ENCODE measurements at regions not wholly inside any gene's neighbourhood (a gene's known extent, or its start where the extent isn't known, plus 50 kb on each side); places are given as distances from the start of the nearest gene placed in this dataset.

DNA sequence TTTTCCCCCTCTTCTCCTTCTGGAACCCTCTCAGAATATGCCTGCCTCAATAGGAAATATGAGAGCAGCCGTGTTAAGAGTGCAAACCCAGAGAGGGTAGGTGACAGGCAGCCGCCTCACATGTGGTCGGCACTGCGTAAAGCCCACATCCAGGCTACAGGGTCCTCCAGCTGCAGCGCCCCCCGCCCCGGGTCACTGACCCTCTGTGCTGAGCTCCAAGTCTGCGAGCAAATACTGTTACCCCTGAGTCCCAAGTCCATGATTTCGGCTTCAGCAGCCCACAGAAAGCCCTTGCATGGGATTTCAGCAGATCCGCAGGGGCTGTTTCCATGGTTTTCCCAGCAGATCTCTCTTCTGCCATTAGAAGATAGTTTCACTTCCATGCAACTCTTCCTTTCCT lies 186.9 kb upstream of the IRS2 start:
- no peak overlapping the region for H3K4me3 ChIP-seq (replicated peaks; ENCODE audit: low read depth, low read length)
- DNase-seq (ENCODE audit: extremely low read depth, low read depth): no peak
- TF ChIP-seq, protein P1, sequence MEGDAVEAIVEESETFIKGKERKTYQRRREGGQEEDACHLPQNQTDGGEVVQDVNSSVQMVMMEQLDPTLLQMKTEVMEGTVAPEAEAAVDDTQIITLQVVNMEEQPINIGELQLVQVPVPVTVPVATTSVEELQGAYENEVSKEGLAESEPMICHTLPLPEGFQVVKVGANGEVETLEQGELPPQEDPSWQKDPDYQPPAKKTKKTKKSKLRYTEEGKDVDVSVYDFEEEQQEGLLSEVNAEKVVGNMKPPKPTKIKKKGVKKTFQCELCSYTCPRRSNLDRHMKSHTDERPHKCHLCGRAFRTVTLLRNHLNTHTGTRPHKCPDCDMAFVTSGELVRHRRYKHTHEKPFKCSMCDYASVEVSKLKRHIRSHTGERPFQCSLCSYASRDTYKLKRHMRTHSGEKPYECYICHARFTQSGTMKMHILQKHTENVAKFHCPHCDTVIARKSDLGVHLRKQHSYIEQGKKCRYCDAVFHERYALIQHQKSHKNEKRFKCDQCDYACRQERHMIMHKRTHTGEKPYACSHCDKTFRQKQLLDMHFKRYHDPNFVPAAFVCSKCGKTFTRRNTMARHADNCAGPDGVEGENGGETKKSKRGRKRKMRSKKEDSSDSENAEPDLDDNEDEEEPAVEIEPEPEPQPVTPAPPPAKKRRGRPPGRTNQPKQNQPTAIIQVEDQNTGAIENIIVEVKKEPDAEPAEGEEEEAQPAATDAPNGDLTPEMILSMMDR (IDR thresholded peaks at IDR 0.05; ENCODE audit: low read depth, low read length, missing control alignments): no peak

DNA sequence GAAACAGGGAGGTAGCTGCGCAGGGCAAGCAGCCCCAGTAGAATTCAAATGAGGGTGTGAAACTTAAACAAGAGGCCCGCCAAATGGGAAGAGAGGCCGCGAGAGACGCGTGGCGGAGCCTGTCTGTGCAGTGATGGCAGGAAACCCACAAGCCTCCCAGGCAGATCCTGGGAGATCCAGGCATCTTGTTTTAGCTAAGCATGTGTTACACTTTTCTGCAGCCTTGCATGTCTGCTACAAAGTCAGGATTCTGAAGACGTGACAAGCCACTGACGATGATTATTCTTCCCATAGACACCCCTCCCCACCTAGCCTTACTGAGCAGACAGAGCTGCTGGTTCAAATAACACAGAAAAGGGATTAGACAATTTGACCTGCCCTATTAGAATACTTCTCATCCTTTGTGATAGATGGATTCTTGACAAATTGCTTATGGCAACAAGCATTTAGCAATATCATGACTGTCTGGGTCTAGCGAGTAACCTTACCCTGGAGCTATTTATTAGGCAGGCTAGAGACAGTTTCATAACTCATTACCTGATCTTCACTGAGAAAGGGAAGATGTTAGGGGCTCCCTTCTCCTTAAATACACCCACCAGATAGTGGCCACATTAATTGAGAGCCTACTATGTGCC lies 185.2 kb upstream of the IRS2 start:
- no peak for DNase-seq (ENCODE audit: extremely low read depth, low read depth)
- TF ChIP-seq, protein P1 (IDR thresholded peaks at IDR 0.05; ENCODE audit: low read depth, low read length, missing control alignments): no peak
- H3K4me3 ChIP-seq (replicated peaks; ENCODE audit: low read depth, low read length): no peak overlapping the region

DNA sequence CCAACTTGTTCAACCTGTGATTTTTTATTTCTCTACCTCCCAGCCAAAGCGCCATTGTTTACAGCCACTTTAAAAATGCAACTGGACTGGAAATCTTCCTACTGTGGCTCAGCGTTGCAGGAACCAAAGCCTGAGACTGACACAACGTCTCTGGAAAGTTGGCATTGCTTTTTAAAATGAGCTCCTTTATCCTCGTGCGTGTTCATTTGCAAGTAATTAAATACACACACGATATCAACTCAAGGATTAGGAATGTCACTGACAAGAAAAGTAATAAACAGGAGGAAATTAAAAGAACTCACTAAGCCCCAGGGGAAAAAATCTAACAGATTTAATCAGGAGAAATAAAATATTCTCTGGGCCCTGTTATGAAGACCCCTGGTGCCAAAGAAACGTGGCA lies 184.6 kb upstream of the IRS2 start:
- DNase-seq (ENCODE audit: extremely low read depth, low read depth): no peak
- TF ChIP-seq, protein P1 (IDR thresholded peaks at IDR 0.05; ENCODE audit: low read depth, low read length, missing control alignments): no peak
- H3K4me3 ChIP-seq (replicated peaks; ENCODE audit: low read depth, low read length): no peak overlapping the region

DNA sequence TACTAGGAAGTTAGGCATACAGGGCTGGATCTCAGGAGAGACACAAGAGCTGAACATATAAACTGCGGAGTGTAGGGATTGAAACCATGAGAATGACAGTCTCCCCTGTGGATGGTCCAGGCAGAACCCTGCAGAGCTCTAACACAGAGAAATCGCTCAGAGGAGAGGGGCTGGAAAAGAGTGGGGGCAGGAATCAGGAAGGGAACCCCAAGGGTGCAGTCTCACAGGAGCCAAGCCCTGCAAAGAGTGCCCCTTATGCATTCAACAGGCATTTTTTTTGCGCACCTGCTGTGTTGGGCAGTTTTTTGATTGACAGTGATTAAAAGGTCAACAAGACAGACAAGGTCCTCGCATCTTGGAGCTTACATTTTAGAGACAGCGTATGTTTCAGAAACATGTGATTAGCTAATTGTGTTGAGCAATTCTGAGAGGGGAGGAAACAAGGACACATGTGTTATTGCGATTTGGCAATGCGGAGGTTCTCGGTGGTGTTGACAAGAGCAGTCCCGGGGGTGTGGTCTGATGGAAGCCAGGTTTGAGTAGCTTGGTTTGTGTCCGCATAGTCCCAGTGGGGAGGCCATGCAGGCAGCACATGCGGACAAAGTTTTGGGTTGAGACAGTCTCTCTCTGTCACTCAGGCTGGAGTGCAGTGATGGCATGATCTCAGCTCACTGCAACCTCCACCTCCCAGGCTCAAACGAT lies 182.6 kb upstream of the IRS2 start:
- no peak overlapping the region for H3K4me3 ChIP-seq (replicated peaks; ENCODE audit: low read depth, low read length)
- no peak for DNase-seq (ENCODE audit: extremely low read depth, low read depth)
- TF ChIP-seq, protein P1 (IDR thresholded peaks at IDR 0.05; ENCODE audit: low read depth, low read length, missing control alignments): no peak

DNA sequence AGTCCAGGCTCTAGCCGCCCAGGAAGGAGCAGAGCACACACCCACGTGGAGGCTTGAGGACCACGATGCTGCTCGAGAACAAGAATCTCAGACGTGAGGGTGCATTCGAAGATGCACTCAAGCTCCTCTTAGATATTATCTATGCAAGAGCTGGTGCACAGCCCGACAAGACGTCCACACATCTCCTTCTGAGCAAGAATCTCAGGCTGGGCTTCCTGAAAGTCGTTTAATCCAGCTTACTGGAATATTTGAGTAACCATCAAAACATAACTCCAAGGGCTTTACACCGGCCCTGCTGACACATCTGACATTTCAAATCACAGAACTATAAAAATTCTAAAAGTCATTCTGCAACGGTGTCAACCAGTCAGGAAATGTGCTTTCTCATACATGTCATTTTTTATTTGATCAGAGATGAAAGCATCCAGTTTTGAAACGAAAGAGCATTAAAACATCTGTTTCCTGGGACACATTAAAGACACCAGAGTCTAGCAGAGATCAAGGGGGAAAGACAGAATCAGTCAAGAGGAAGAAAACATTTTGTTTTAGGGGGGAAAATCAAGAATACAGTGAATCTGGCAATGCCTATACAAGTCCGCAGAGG lies 177.7 kb upstream of the IRS2 start:
- TF ChIP-seq, protein P1 (IDR thresholded peaks at IDR 0.05; ENCODE audit: low read depth, low read length, missing control alignments): no peak
- H3K4me3 ChIP-seq (replicated peaks; ENCODE audit: low read depth, low read length): no peak overlapping the region
- no peak for DNase-seq (ENCODE audit: extremely low read depth, low read depth)

DNA sequence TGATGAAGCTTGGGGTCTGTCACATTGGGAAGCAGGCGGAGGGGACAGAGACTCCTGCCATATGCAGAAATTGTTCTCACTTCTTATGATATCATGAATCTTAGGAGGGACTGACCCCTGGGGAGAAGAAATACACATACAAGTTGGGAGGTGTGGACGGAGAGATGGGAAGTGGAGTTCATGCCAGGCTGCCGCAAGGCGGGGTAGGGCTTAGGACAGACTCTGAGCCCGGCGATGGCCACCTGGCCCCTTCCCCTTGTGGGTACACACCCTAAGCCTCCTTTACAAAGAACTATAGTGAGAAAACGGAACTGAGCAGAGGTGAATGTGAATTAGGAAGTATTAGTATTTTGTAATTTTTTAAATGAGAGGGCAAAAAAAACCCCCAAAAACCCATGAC lies 177.0 kb upstream of the IRS2 start:
- no peak for DNase-seq (ENCODE audit: extremely low read depth, low read depth)
- H3K4me3 ChIP-seq (replicated peaks; ENCODE audit: low read depth, low read length): no peak overlapping the region
- TF ChIP-seq, protein P1 (IDR thresholded peaks at IDR 0.05; ENCODE audit: low read depth, low read length, missing control alignments): no peak
